Smooth muscle cell (in vitro differentiated cells): ENCODE measurements at regions not wholly inside any gene's neighbourhood (a gene's known extent, or its start where the extent isn't known, plus 50 kb on each side); places are given as distances from the start of the nearest gene placed in this dataset.
A peak's percentile ranks its signal among the peaks of the same experiment; 100 is the strongest.

ENCODE experiments used
- DNase-seq: peaks from one replicate; lab custom pipeline; 2025; ENCODE audit not compliant: unreplicated experiment; lab: John Stamatoyannopoulos, UW
- H2AFZ ChIP-seq: fragments of 200-600 bp; sonication (generic); 2 replicates; pipeline ENCODE4 v1.6.0; 2016; ENCODE audit warnings: antibody characterized with exemption, low read depth, mild to moderate bottlenecking
- H3F3A ChIP-seq: fragments of 200-600 bp; sonication (generic); 2 replicates; pipeline ENCODE4 v1.6.0; 2017; ENCODE audit warnings: antibody characterized with exemption, low read depth
- H3K27ac ChIP-seq: fragments of 200-600 bp; sonication (generic); 2 replicates; pipeline ENCODE4 v1.5.1; 2016; ENCODE audit warnings: low read depth, mild to moderate bottlenecking
- H3K27me3 ChIP-seq: fragments of 200-600 bp; sonication (generic); 2 replicates; pipeline ENCODE4 v1.6.1; 2016; ENCODE audit warnings: low read depth, mild to moderate bottlenecking
- H3K36me3 ChIP-seq: fragments of 200-600 bp; sonication (generic); 2 replicates; pipeline ENCODE4 v1.5.1; 2016; ENCODE audit warnings: low read depth
- H3K4me1 ChIP-seq: fragments of 200-600 bp; sonication (generic); 2 replicates; pipeline ENCODE4 v1.5.1; 2016; ENCODE audit warnings: low read depth
- H3K4me2 ChIP-seq: fragments of 200-600 bp; sonication (generic); 2 replicates; pipeline ENCODE4 v1.6.0; 2016; ENCODE audit warnings: mild to moderate bottlenecking
- H3K4me3 ChIP-seq: fragments of 200-600 bp; sonication (generic); 2 replicates; pipeline ENCODE4 v1.5.1; 2016; ENCODE audit warnings: mild to moderate bottlenecking
- H3K79me2 ChIP-seq: fragments of 200-600 bp; sonication (generic); 2 replicates; pipeline ENCODE4 v1.6.0; 2016; ENCODE audit warnings: low read depth, mild to moderate bottlenecking
- H3K9ac ChIP-seq: fragments of 200-600 bp; sonication (generic); 2 replicates; pipeline ENCODE4 v1.6.0; 2016; ENCODE audit warnings: low read depth
- H3K9me3 ChIP-seq: fragments of 200-600 bp; sonication (generic); replicated peaks from 2 replicates; pipeline ENCODE4 v1.5.1; 2016; ENCODE audit warnings: low read depth
- H4K20me1 ChIP-seq: fragments of 200-600 bp; sonication (generic); 2 replicates; pipeline ENCODE4 v1.6.0; 2016; ENCODE audit warnings: low read depth
- CTCF ChIP-seq: fragments of 200-600 bp; sonication (generic); IDR thresholded peaks from 2 replicates; pipeline ENCODE4 v1.5.1; 2017; ENCODE audit warnings: borderline replicate concordance, mild to moderate bottlenecking, antibody characterized with exemption; ENCODE audit not compliant: insufficient read depth, poor library complexity, severe bottlenecking
- WGBS: methylation state at CpG from one replicate; pipeline ENCODE4 v1.1.7; 2016; ENCODE audit warnings: low lambda C conversion rate; 5-methylcytosine and 5-hydroxymethylcytosine counted together

- no peak overlapping the region for H3K4me2 ChIP-seq
- no peaks in the 10 kb centered on the region for H3K79me2 ChIP-seq
- H2AFZ ChIP-seq, result no peak overlapping the region
- H3F3A ChIP-seq, result no peaks in the 10 kb centered on the region
- WGBS, result 90% methylated on average over 4 of the region's 4 CpGs
- H3K4me3 ChIP-seq, result no peak overlapping the region
- no peak overlapping the region for H3K27ac ChIP-seq
- H4K20me1 ChIP-seq, result no peaks in the 10 kb centered on the region
- no peaks in the 10 kb centered on the region for H3K36me3 ChIP-seq
- peaks cover 4% of the 10 kb centered on the region for H3K27me3 ChIP-seq
- no peak for TF ChIP-seq CTCF
- DNase-seq, result no peak
- no peak overlapping the region for H3K9ac ChIP-seq
- H3K4me1 ChIP-seq, result peaks cover 26% of the 10 kb centered on the region
- H3K9me3 ChIP-seq, result no peaks in the 10 kb centered on the region
These were observed 1592.4 kb upstream of the SEL1L start for GRCh38 chr14:83126076-83126475.

- H3K4me1 ChIP-seq, result peaks cover 37% of the 10 kb centered on the region
- no peak for DNase-seq
- no peak overlapping the region for H3K4me3 ChIP-seq
- no peak overlapping the region for H3K27ac ChIP-seq
- H3K9ac ChIP-seq, result no peak overlapping the region
- no peaks in the 10 kb centered on the region for H4K20me1 ChIP-seq
- no peaks in the 10 kb centered on the region for H3K79me2 ChIP-seq
- no peaks in the 10 kb centered on the region for H3K36me3 ChIP-seq
- no peak overlapping the region for H3K4me2 ChIP-seq
- H3F3A ChIP-seq, result no peaks in the 10 kb centered on the region
- TF ChIP-seq CTCF, result no peak
- H3K27me3 ChIP-seq, result peaks cover 4% of the 10 kb centered on the region
- 79% methylated on average over 4 of the region's 4 CpGs for WGBS
- no peak overlapping the region for H2AFZ ChIP-seq
- no peaks in the 10 kb centered on the region for H3K9me3 ChIP-seq
These were observed 1595.1 kb upstream of the SEL1L start for GRCh38 chr14:83128783-83129182.

GRCh38 chr14:83129496-83129895 lies 1595.8 kb upstream of the SEL1L start:
- H3K4me1 ChIP-seq, result peaks cover 41% of the 10 kb centered on the region
- no peak overlapping the region for H2AFZ ChIP-seq
- H3K27ac ChIP-seq, result no peak overlapping the region
- TF ChIP-seq CTCF, result no peak
- H3K36me3 ChIP-seq, result no peaks in the 10 kb centered on the region
- H3K4me2 ChIP-seq, result no peak overlapping the region
- H3K9ac ChIP-seq, result no peak overlapping the region
- H3K9me3 ChIP-seq, result no peaks in the 10 kb centered on the region
- 89% methylated on average over 3 of the region's 3 CpGs for WGBS
- no peak for DNase-seq
- peaks cover 4% of the 10 kb centered on the region for H3K27me3 ChIP-seq
- no peaks in the 10 kb centered on the region for H4K20me1 ChIP-seq
- no peaks in the 10 kb centered on the region for H3K79me2 ChIP-seq
- no peak overlapping the region for H3K4me3 ChIP-seq
- H3F3A ChIP-seq, result no peaks in the 10 kb centered on the region

GRCh38 chr14:83133981-83134645 lies 1600.5 kb upstream of the SEL1L start:
- Histone ChIP-seq H3K4me3 (no peak overlapping the region), H3K4me2 (peak overlapping the region; percentile 33), H3K36me3 (no peaks in the 10 kb centered on the region), H3K9ac (no peak overlapping the region), H4K20me1 (no peaks in the 10 kb centered on the region), H3K27ac (no peak overlapping the region), H3K79me2 (no peaks in the 10 kb centered on the region), H3K9me3 (no peaks in the 10 kb centered on the region), H3K4me1 (peaks cover 25% of the 10 kb centered on the region), H3F3A (no peaks in the 10 kb centered on the region), H3K27me3 (peaks cover 2% of the 10 kb centered on the region), H2AFZ (peak overlapping the region; percentile 16)
- 48% methylated on average over 9 of the region's 9 CpGs for WGBS
- DNase-seq, result no peak
- no peak for TF ChIP-seq CTCF
